GM18858 (cell line): ENCODE measurements at regions not wholly inside any gene's neighbourhood (a gene's known extent, or its start where the extent isn't known, plus 50 kb on each side); places are given as distances from the start of the nearest gene placed in this dataset.

ENCODE experiments used
- ATAC-seq: cut with Tn5 transposase; IDR thresholded peaks from one replicate; pipeline ENCODE4 v1.9.1; 2021; ENCODE audit not compliant: unreplicated experiment

- ATAC-seq: no peak
Observed at GRCh38 chr2:176597916-176598315, 328.7 kb downstream of the MTX2 start.

GRCh38 chr2:176598351-176598750 lies 329.1 kb downstream of the MTX2 start:
- ATAC-seq: no peak

- ATAC-seq: no peak
Observed at GRCh38 chr2:176599796-176600485, 330.7 kb downstream of the MTX2 start.

- ATAC-seq: no peak
Observed at GRCh38 chr2:176601066-176601465, 331.8 kb downstream of the MTX2 start.

DNA sequence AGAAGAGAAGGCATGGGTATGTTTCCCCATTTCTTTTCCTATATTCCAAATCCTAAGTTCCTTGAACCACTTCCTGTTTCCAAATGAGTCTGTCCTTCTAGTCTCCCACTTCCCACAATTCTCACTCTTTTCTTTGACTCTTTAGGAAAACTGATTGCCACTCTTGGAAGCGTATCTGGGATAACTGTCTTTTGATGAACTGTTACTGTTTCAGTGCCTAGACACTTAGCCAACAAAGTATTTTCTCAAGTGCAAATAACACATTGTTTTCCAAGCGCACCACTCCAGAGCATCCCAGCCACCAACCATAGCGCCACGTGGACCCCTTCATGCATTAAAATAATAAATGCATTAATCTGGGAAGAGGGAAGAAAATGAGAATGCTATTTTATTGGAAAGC lies 342.8 kb downstream of the MTX2 start:
- ATAC-seq: no peak

- no peak for ATAC-seq
Observed at GRCh38 chr2:176612736-176613135, 343.5 kb downstream of the MTX2 start.

- no peak for ATAC-seq
Observed at GRCh38 chr2:176613323-176613987, 344.2 kb downstream of the MTX2 start.

DNA sequence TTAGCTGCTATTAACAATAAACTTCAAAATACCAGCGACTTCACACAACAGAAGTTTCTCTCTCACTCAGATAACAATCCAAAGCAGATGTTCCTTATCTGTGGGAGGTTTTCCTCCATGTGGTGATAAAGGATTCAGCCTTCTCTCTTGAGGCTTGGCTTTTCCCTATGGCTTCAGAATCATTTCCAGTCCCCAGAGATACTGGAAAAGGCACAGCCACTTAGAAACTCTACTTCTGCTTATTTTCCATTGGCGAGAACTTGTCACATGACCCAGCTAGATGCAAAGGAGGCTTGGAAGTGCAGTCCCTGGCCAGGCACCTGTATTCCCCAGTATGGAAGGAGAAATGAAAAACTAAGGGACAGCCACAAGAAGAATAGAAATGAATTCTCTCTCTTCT lies 344.8 kb downstream of the MTX2 start:
- ATAC-seq: no peak

GRCh38 chr2:176614930-176615329 lies 345.7 kb downstream of the MTX2 start:
- no peak for ATAC-seq

GRCh38 chr2:176619504-176619903 lies 350.3 kb downstream of the MTX2 start:
- ATAC-seq: no peak

GRCh38 chr2:176621350-176621749 lies 352.1 kb downstream of the MTX2 start:
- no peak for ATAC-seq

DNA sequence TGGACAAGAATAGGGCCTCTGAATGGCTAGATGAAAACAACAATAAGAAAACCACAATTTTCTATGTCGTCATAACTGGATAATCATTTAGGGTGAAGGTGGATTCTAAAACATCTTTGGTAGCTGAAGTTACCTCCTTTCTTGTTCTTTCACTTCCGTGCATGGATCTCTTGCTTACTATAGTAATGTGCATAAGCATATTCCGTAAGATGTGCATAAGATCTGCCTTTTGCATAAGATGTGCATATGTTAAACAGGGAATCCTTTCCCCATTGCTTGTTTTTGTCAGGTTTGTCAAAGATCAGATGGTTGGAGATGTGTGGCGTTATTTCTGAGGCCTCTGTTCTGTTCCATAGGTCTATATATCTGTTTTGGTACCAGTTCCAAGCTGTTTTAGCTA lies 353.6 kb downstream of the MTX2 start:
- no peak for ATAC-seq

- no peak for ATAC-seq
Observed at GRCh38 chr2:176626796-176627195, 357.6 kb downstream of the MTX2 start.

DNA sequence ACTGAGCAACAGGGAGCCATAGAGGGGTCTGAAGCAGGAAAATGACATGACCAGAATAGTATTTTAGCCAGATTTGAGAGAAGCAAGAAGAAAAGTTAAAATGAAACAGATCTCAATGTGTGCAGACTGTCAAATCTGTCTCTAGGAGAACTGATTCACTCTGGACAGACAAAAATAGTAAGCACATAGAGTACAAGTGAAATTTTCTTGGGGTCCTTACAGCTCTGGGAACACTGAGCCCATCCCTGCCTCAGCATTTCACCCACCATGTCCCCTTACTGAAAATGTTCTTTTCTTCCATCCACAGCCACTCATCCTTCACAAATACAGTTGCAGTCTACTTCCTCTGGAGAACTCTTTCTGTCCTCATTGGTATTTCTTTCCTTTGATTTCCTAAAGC lies 359.2 kb downstream of the MTX2 start:
- no peak for ATAC-seq

- ATAC-seq: no peak
Observed at GRCh38 chr2:176633754-176634153, 364.5 kb downstream of the MTX2 start.

DNA sequence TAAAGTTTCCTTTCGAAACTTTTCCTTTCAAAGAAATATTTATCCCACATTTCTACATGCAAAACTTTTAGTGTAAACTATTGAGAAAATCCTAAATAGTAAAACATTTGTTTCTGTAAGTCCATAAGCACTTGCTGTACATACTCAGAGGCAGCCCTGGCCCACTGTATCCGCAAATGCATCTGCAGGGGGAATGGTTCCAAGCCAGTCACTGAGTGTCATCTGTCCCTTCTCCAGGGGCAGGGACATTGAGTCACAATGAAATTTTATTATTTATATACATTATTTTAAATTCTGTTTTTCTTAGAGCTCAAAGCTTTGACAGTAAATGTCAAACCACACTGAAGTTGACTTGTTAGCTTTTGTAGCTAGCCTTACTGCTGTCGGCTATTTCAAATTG lies 367.2 kb downstream of the MTX2 start:
- no peak for ATAC-seq

- ATAC-seq: no peak
Observed at GRCh38 chr2:176637142-176637485, 367.9 kb downstream of the MTX2 start.

DNA sequence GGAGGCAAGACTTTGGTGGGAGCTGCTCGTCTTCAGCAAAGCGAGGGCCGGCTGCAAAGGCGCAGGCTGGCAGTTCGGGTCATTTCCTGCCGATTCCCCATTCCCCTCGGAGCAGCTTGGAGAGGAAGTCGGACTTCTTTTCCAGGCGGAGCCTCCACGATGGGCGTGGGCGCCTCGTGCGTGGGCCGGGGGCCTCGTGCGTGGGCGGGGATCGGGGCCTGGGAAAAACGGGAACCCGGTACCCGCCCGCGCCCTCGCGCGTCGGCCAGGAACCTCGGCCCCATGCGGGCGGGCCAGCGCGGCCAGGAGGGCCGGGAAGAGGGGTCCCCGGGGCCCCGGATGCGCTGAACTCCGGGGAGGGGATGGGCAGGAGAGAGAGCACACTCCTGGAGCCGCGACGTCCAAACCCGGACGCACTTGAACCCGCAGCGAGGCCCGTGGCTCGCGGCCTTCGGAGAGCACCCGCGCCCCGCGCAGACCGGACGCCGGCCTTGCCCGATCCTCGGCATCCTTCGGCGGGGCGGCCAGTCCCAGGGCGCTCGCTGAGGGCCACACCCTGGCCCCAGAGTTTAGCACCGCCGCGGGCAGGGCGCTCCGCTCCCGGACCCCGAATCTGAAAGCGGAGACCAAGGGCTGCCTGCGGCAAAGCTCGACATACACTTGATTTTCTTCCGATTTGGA lies 368.4 kb downstream of the MTX2 start:
- ATAC-seq: no peak

DNA sequence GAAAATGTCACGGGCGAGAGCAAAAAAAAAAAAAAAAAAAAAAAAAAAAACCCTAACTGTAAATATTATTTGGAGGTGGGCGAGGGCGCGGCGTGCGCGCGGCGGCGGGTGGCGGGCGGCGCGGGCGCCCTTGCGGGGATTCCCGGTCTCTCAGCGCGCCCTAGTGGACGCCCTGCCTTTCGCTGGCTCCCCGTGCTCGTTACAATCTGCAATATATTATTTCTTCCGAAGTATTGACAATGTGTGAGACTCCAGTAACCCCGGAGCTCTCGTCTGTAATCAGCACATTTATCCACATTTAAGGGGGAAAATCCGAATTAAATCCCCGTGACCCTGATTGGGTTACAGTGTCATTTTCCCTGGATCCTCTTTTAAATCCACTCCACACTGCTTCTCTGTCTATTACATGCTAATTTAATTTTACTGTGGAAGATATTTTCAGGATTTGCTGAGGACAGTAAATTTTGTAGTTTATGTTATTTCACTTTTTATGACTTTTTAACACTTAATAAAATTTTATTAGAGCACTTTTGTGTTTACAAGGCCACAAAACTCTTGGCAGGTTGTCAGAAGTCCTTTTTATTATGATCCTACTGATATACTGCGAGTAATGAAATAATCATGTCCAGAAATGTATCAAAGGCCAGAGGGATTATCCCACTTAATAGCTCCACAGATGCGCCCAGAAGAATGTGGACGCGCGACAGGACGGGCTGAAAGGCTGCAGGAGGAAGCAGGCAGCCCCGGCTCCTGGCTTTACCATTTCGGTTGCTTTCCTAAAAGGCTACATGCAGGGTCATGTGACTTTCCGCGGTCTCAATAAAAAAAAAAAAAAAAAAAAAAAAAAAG lies 369.1 kb downstream of the MTX2 start:
- no peak for ATAC-seq

GRCh38 chr2:176639016-176639343 lies 369.7 kb downstream of the MTX2 start:
- ATAC-seq: no peak

GRCh38 chr2:176639671-176640070 lies 370.4 kb downstream of the MTX2 start:
- ATAC-seq: no peak

- no peak for ATAC-seq
Observed at GRCh38 chr2:176641436-176641835, 372.2 kb downstream of the MTX2 start.
